HG02642 (cell line): ENCODE measurements at regions not wholly inside any gene's neighbourhood (a gene's known extent, or its start where the extent isn't known, plus 50 kb on each side); places are given as distances from the start of the nearest gene placed in this dataset.

ENCODE experiments used
- ATAC-seq: cut with Tn5 transposase; IDR thresholded peaks from one replicate; pipeline ENCODE4 v1.9.1; 2021; ENCODE audit warnings: mild to moderate bottlenecking; ENCODE audit not compliant: unreplicated experiment, poor library complexity

GRCh38 chr13:80047406-80047805 lies 293.5 kb downstream of the SPRY2 start:
- no peak for ATAC-seq

- no peak for ATAC-seq
Measured at GRCh38 chr13:80040981-80041317, 300.0 kb downstream of the SPRY2 start.

GRCh38 chr13:80040196-80040980 lies 300.5 kb downstream of the SPRY2 start:
- ATAC-seq: no peak

GRCh38 chr13:80039000-80039399 lies 301.9 kb downstream of the SPRY2 start:
- ATAC-seq: peak; percentile 73

GRCh38 chr13:80038371-80038770 lies 302.6 kb downstream of the SPRY2 start:
- no peak for ATAC-seq

GRCh38 chr13:80037505-80037888 lies 303.4 kb downstream of the SPRY2 start:
- ATAC-seq: peak; percentile 76

GRCh38 chr13:80036845-80037504 lies 304.0 kb downstream of the SPRY2 start:
- peak; percentile 54 for ATAC-seq

GRCh38 chr13:80035096-80035495 lies 305.8 kb downstream of the SPRY2 start:
- no peak for ATAC-seq

GRCh38 chr13:80033951-80034350 lies 307.0 kb downstream of the SPRY2 start:
- no peak for ATAC-seq

GRCh38 chr13:80033286-80033685 lies 307.6 kb downstream of the SPRY2 start:
- ATAC-seq: no peak

- ATAC-seq: peak; percentile 49
Measured at GRCh38 chr13:80030491-80030890, 310.4 kb downstream of the SPRY2 start.

- ATAC-seq: no peak
Measured at GRCh38 chr13:80029170-80029569, 311.8 kb downstream of the SPRY2 start.

GRCh38 chr13:80022146-80022545 lies 318.8 kb downstream of the SPRY2 start:
- ATAC-seq: no peak

GRCh38 chr13:80012251-80012650 lies 328.7 kb downstream of the SPRY2 start:
- no peak for ATAC-seq

GRCh38 chr13:80011448-80012212 lies 329.3 kb downstream of the SPRY2 start:
- ATAC-seq: no peak

GRCh38 chr13:80010846-80011245 lies 330.1 kb downstream of the SPRY2 start:
- ATAC-seq: no peak

- ATAC-seq: no peak
Measured at GRCh38 chr13:80010286-80010831, 330.6 kb downstream of the SPRY2 start.

- no peak for ATAC-seq
Measured at GRCh38 chr13:80009760-80010159, 331.2 kb downstream of the SPRY2 start.

GRCh38 chr13:80006940-80007339 lies 334.0 kb downstream of the SPRY2 start:
- no peak for ATAC-seq

GRCh38 chr13:80001510-80001842 lies 339.4 kb downstream of the SPRY2 start:
- ATAC-seq: no peak
